ENCODE measurements at regions not wholly inside any gene's neighbourhood (a gene's known extent, or its start where the extent isn't known, plus 50 kb on each side); places are given as distances from the start of the nearest gene placed in this dataset.
A peak's percentile ranks its signal among the peaks of the same experiment; 100 is the strongest.
"Not testable (repeated sequence)": the region's sequence is repeated elsewhere in the genome, so short reads cannot be mapped to it uniquely, and the experiment has no call there.

DNA sequence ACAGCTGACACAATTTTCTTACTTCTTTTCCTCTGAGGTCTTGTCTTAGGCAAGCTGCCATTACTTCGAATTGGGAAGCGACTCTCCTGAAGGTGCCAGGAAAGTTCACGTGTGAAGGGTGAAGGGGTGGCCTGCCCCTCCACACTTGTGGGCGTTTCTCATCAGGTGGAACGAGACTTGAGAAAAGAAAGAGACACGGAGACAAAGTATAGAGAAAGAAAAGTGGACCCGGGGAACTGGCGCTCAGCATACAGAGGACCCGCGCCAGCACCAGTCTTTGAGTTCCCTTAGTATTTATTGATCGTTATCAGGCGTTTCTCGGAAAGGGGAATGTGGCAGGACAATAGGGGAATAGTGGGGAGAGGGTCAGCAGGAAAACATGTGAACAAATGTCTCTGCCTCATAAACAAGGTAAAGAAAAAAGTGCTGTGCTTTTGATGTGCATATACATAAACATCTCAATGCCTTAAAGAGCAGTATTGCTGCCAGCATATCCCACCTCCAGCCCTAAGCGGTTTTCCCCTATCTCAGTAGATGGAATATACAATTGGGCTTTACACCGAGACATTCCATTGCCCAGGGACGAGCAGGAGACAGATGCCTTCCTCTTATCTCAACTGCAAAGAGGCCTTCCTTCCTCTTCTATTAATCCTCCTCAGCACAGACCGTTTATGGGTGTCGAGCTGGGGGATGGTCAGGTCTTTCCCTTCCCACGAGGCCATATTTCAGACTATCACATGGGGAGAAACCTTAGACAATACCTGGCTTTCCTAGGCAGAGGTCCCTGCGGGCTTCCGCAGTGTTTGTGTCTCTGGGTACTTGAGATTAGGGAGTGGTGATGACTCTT, 367.0 kb upstream of the SGCG start:
- H3K36me3 ChIP-seq (ENCODE audit: control insufficient read depth in 3 of 3, insufficient read depth in 3 of 3, low read length in 3 of 3) = not testable (repeated sequence)

DNA sequence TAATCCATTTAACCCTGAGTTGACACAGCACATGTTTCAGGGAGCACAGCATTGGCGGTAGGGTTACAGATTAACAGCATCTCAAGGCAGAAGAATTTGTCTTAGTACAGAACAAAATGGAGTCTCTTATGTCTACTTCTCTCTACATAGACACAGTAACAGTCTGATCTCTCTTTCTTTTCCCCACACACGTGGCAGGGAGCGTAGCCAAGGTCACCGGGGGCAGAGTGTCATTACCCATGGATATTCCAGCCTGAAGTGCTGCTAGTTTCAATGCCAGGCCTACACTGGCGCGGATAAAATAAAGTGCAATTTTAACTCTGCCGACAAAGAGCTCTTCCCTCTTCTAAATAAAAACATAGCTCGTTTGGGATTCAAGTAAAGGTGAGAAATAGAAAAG, 366.3 kb upstream of the SGCG start:
- not testable (repeated sequence) for H3K27me3 ChIP-seq (ENCODE audit: control insufficient read depth in 3 of 3, insufficient read depth in 3 of 3, low read length in 3 of 3); H3K4me1 ChIP-seq (ENCODE audit: control insufficient read depth in 3 of 3, insufficient read depth in 3 of 3, low read length in 3 of 3); H3K9ac ChIP-seq (ENCODE audit: low read depth in 1 of 3, low read length in 3 of 3); H3K4me3 ChIP-seq (ENCODE audit: low read length in 3 of 3); H3K9me3 ChIP-seq (ENCODE audit: control insufficient read depth in 3 of 3, low read length in 3 of 3); H3K27ac ChIP-seq (ENCODE audit: low read depth, low read length); H3K36me3 ChIP-seq (ENCODE audit: control insufficient read depth in 3 of 3, insufficient read depth in 3 of 3, low read length in 3 of 3)

More for the DNA sequence above, 367.0 kb upstream of the SGCG start:
- H3K27ac ChIP-seq (ENCODE audit: low read depth, low read length); H3K9ac ChIP-seq (ENCODE audit: low read depth in 1 of 3, low read length in 3 of 3); H3K9me3 ChIP-seq (ENCODE audit: control insufficient read depth in 3 of 3, low read length in 3 of 3); H3K4me1 ChIP-seq (ENCODE audit: control insufficient read depth in 3 of 3, insufficient read depth in 3 of 3, low read length in 3 of 3); H3K27me3 ChIP-seq (ENCODE audit: control insufficient read depth in 3 of 3, insufficient read depth in 3 of 3, low read length in 3 of 3); H3K4me3 ChIP-seq (ENCODE audit: low read length in 3 of 3): not testable (repeated sequence)

DNA sequence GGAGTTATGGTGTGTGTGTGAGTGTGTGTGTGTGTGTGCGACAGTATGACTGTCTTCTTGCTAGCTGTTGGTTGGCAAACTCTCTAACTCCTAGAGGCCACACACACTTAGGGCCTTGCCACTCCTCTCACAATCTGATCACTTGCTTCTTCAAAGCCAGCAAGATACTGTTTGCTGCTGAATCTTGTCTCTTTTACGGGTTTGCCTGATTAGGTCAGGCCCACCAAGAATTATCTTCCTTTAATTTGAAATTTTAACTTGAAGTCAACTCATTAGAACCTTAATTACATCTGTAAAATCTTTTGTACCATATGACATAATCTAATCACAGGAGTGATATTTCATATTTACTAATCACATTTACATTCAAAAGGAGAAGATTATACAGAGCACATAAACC, 359.2 kb upstream of the SGCG start:
- no peak overlapping the region for H3K27ac ChIP-seq (ENCODE audit: low read depth, low read length)
- no peaks in the 10 kb centered on the region for H3K4me1 ChIP-seq (ENCODE audit: control insufficient read depth in 3 of 3, insufficient read depth in 3 of 3, low read length in 3 of 3)
- H3K4me3 ChIP-seq (ENCODE audit: low read length in 3 of 3) = no peak overlapping the region
- no peaks in the 10 kb centered on the region for H3K27me3 ChIP-seq (ENCODE audit: control insufficient read depth in 3 of 3, insufficient read depth in 3 of 3, low read length in 3 of 3)
- H3K9ac ChIP-seq (ENCODE audit: low read depth in 1 of 3, low read length in 3 of 3) = no peak overlapping the region
- no peaks in the 10 kb centered on the region for H3K9me3 ChIP-seq (ENCODE audit: control insufficient read depth in 3 of 3, low read length in 3 of 3)
- H3K36me3 ChIP-seq (ENCODE audit: control insufficient read depth in 3 of 3, insufficient read depth in 3 of 3, low read length in 3 of 3) = no peaks in the 10 kb centered on the region

DNA sequence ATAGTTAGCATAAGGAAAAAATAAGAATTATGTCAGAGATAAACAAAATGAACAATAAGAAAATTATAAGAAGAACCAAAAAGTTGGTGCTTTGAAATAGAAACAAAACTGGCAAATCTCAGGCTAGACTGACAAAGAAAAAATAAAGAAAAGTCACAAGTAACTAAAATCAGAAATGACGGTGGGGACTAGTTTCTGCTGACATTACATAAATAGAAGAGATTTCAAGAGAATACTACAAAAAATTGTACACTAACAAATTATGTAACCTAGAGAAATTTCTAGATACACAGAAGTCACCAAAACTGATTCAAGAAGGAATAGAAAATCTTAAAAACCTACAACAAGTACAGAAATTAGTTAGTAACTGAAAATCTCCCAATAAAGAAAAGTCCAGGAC, 355.6 kb upstream of the SGCG start:
- Histone ChIP-seq H3K27me3 (ENCODE audit: control insufficient read depth in 3 of 3, insufficient read depth in 3 of 3, low read length in 3 of 3) (no peaks in the 10 kb centered on the region), H3K4me3 (ENCODE audit: low read length in 3 of 3) (no peak overlapping the region), H3K9ac (ENCODE audit: low read depth in 1 of 3, low read length in 3 of 3) (no peak overlapping the region), H3K36me3 (ENCODE audit: control insufficient read depth in 3 of 3, insufficient read depth in 3 of 3, low read length in 3 of 3) (no peaks in the 10 kb centered on the region), H3K9me3 (ENCODE audit: control insufficient read depth in 3 of 3, low read length in 3 of 3) (no peaks in the 10 kb centered on the region), H3K27ac (ENCODE audit: low read depth, low read length) (no peak overlapping the region), H3K4me1 (ENCODE audit: control insufficient read depth in 3 of 3, insufficient read depth in 3 of 3, low read length in 3 of 3) (no peaks in the 10 kb centered on the region)

DNA sequence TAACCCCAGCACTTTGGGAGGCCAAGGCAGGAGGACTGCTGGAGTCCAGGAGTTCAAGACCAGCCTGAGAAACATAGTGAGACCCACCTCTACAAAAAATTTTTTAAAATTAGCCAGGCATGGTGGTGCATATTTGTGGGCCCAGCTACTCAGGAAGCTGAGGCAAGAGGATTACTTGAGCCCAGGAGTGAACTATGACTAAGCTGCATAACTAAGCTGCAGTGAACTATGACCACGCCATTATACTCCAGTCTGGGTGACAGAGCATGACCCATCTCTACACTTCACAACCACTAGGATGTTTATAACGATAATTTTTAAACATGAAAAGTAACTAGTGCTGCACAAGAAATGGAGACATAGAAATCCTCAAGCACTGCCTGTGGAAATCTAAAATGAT, 352.7 kb upstream of the SGCG start:
- Histone ChIP-seq H3K9ac (ENCODE audit: low read depth in 1 of 3, low read length in 3 of 3) (no peak overlapping the region), H3K4me3 (ENCODE audit: low read length in 3 of 3) (no peak overlapping the region), H3K27ac (ENCODE audit: low read depth, low read length) (no peak overlapping the region)

DNA sequence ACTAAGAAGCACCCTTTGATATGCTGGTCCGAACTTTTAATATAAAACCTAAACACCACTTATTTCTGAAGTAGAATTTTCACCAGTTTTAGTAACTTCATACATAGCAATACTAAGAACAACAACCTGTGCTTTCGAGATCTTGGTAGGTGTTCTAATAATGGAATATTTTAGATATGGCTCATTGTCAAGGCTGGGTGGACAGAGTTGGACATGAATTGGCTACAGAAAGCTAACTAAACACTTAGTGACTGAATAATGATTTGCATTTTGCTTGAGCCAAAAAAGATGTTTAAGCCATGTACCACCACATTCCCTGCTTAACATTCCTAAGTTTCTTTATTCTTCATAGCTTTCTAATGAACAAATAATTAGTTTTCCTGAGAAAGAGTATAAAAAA, 344.3 kb upstream of the SGCG start:
- Histone ChIP-seq H3K36me3 (ENCODE audit: control insufficient read depth in 3 of 3, insufficient read depth in 3 of 3, low read length in 3 of 3) (no peaks in the 10 kb centered on the region), H3K27ac (ENCODE audit: low read depth, low read length) (no peak overlapping the region), H3K9me3 (ENCODE audit: control insufficient read depth in 3 of 3, low read length in 3 of 3) (no peaks in the 10 kb centered on the region), H3K4me3 (ENCODE audit: low read length in 3 of 3) (no peak overlapping the region), H3K27me3 (ENCODE audit: control insufficient read depth in 3 of 3, insufficient read depth in 3 of 3, low read length in 3 of 3) (no peaks in the 10 kb centered on the region), H3K9ac (ENCODE audit: low read depth in 1 of 3, low read length in 3 of 3) (no peak overlapping the region), H3K4me1 (ENCODE audit: control insufficient read depth in 3 of 3, insufficient read depth in 3 of 3, low read length in 3 of 3) (no peaks in the 10 kb centered on the region)

More for the DNA sequence above, 352.7 kb upstream of the SGCG start:
- H3K27me3 ChIP-seq (ENCODE audit: control insufficient read depth in 3 of 3, insufficient read depth in 3 of 3, low read length in 3 of 3) = no peaks in the 10 kb centered on the region
- H3K9me3 ChIP-seq (ENCODE audit: control insufficient read depth in 3 of 3, low read length in 3 of 3) = no peaks in the 10 kb centered on the region
- no peaks in the 10 kb centered on the region for H3K4me1 ChIP-seq (ENCODE audit: control insufficient read depth in 3 of 3, insufficient read depth in 3 of 3, low read length in 3 of 3)
- H3K36me3 ChIP-seq (ENCODE audit: control insufficient read depth in 3 of 3, insufficient read depth in 3 of 3, low read length in 3 of 3) = no peaks in the 10 kb centered on the region

DNA sequence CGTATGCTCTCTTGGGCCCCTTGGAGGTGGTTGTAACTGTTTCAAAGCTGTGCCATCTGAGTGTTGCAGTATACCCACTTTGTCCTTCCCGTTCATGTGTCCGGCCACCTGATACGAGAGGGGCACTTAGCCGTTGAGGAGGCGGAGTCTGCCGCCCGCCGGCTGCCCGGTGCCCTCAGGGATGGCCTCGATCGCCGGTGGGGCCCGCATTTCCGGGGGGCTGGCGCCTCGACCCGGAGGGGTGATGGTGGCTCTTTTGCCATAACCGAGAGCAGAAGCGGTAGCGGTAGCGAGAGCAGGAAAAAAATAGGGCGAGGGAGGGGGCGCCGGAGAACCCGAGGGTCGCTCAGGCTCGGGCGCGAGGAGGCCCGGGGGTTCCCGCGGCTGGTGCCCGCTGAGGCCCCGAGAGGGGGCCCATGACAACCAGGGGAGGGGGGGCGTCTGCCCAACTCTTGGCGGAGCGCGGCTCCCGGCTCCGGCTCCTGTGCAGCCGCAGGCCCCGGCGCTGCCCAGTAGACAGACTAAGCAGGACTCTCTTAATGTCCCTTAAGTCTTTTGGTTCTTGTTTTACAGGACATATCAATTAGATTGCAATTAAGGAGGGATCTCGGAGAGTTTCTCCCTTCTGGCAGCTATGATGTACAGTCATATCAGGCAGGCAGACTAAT, 342.7 kb upstream of the SGCG start:
- Histone ChIP-seq H3K9ac (ENCODE audit: low read depth in 1 of 3, low read length in 3 of 3) (peak overlapping the region in 1 of 3 donors; percentile 16), H3K36me3 (ENCODE audit: control insufficient read depth in 3 of 3, insufficient read depth in 3 of 3, low read length in 3 of 3) (no peaks in the 10 kb centered on the region), H3K9me3 (ENCODE audit: control insufficient read depth in 3 of 3, low read length in 3 of 3) (no peaks in the 10 kb centered on the region), H3K4me1 (ENCODE audit: control insufficient read depth in 3 of 3, insufficient read depth in 3 of 3, low read length in 3 of 3) (no peaks in the 10 kb centered on the region), H3K27me3 (ENCODE audit: control insufficient read depth in 3 of 3, insufficient read depth in 3 of 3, low read length in 3 of 3) (no peaks in the 10 kb centered on the region), H3K4me3 (ENCODE audit: low read length in 3 of 3) (peak overlapping the region in 2 of 3 donors; percentile 17 to 39), H3K27ac (ENCODE audit: low read depth, low read length) (no peak overlapping the region)

DNA sequence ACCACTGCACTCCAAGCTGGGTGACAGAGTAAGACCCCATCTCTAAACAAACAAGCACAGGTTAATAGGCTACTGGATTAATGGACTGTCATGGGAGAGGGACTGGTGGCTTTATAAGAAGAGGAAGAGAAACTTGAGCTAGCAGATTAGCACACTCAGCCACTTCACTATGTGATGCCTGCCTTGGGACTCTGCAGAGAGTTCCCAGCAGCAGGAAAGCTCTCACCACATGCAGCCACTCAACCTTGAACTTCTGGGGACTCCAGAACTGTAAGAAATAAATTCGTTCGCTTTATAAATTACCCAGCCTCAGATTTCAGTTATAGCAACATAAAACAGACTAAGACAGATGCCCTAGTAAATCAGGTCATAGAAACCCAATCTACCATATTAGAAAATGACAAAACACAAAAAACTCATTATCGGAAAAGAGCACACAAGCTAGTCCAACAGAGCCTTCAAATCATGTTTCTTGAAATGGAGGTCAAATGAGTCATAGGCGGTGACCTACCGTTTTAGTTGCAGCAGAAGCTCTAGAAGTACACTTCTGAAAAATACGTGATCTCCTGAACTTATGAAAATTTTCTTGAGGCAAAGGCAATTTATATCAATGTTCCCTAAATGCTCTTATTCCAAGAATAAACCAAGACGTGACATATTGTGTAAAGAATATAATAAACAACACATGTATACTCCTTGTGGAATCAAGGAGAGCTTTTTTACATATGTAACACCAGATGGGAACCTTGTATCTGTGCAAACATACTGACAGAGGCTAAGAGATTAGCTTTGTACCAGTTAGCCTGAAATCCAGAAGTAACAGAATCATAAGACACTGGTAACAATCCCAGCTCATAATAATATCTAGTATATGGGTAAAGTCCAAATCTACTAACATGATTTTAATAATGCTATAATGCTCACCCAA, 340.9 kb upstream of the SGCG start:
- Histone ChIP-seq H3K4me3 (ENCODE audit: low read length in 3 of 3) (no peak overlapping the region), H3K9ac (ENCODE audit: low read depth in 1 of 3, low read length in 3 of 3) (no peak overlapping the region), H3K36me3 (ENCODE audit: control insufficient read depth in 3 of 3, insufficient read depth in 3 of 3, low read length in 3 of 3) (no peaks in the 10 kb centered on the region), H3K27ac (ENCODE audit: low read depth, low read length) (no peak overlapping the region), H3K4me1 (ENCODE audit: control insufficient read depth in 3 of 3, insufficient read depth in 3 of 3, low read length in 3 of 3) (no peaks in the 10 kb centered on the region), H3K27me3 (ENCODE audit: control insufficient read depth in 3 of 3, insufficient read depth in 3 of 3, low read length in 3 of 3) (no peaks in the 10 kb centered on the region), H3K9me3 (ENCODE audit: control insufficient read depth in 3 of 3, low read length in 3 of 3) (no peaks in the 10 kb centered on the region)

DNA sequence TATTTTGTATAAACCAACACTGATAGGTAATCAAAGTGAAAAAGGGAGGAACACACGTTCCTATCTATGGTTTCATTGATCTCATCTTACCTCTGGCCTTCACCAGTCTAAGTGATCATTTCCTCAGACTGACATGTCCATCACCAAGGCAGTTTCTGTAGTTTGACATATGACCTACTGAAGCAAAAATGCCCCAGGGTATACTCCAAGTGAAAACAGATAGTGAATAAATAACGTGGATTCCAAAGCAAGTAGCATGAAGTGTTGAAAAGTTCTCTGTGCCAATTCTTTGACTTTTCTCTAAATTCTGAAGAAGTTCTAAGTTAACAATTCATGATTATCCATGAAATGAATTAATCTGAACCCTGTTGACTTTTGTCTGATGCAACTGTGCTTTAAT, 334.2 kb upstream of the SGCG start:
- Histone ChIP-seq H3K4me3 (ENCODE audit: low read length in 3 of 3) (no peak overlapping the region), H3K36me3 (ENCODE audit: control insufficient read depth in 3 of 3, insufficient read depth in 3 of 3, low read length in 3 of 3) (no peaks in the 10 kb centered on the region), H3K4me1 (ENCODE audit: control insufficient read depth in 3 of 3, insufficient read depth in 3 of 3, low read length in 3 of 3) (no peaks in the 10 kb centered on the region), H3K9me3 (ENCODE audit: control insufficient read depth in 3 of 3, low read length in 3 of 3) (no peaks in the 10 kb centered on the region), H3K27ac (ENCODE audit: low read depth, low read length) (no peak overlapping the region), H3K27me3 (ENCODE audit: control insufficient read depth in 3 of 3, insufficient read depth in 3 of 3, low read length in 3 of 3) (no peaks in the 10 kb centered on the region), H3K9ac (ENCODE audit: low read depth in 1 of 3, low read length in 3 of 3) (no peak overlapping the region)

Measured in skeletal muscle tissue (tissue), 3 donors.